Psoas muscle (tissue), 7 donors: ENCODE measurements at regions not wholly inside any gene's neighbourhood (a gene's known extent, or its start where the extent isn't known, plus 50 kb on each side); places are given as distances from the start of the nearest gene placed in this dataset.

Source experiments
- ATAC-seq, 4 donors: fragments of 200-7000 bp; cut with Tn5 transposase; one replicate each; pipeline ENCODE4 v1.9.1; 2020; ENCODE audit warnings: moderate library complexity in 3 of 4, mild to moderate bottlenecking in 2 of 4
- DNase-seq, 2 donors: peaks; one replicate each; pipeline ENCODE4 v3.0.0-alpha.2; 2020
- H3K27ac ChIP-seq: fragments of 200-600 bp; one replicate; pipeline ENCODE4 v1.8.0; 2022
- H3K27me3 ChIP-seq, 3 donors: fragments of 200-600 bp in 1 of 3; one replicate each; pipeline versions ENCODE4 v1.6.1 to v1.8.0; 2013 to 2022; ENCODE audit warnings: low read length in 2 of 3, mild to moderate bottlenecking in 2 of 3, moderate library complexity in 1 of 3; ENCODE audit not compliant: insufficient read depth in 3 of 3
- H3K36me3 ChIP-seq, 2 donors: fragments of 200-600 bp in 1 of 2; one replicate each; pipeline versions ENCODE4 v1.6.1 to v1.8.0; 2013 to 2022; ENCODE audit warnings: low read depth in 1 of 2, mild to moderate bottlenecking in 1 of 2, moderate library complexity in 1 of 2; ENCODE audit not compliant: insufficient read depth in 1 of 2
- H3K4me1 ChIP-seq: fragments of 200-600 bp; one replicate; pipeline ENCODE4 v1.8.0; 2022
- H3K4me3 ChIP-seq: fragments of 200-600 bp; one replicate; pipeline ENCODE4 v1.8.0; 2022; ENCODE audit warnings: mild to moderate bottlenecking
- H3K9me3 ChIP-seq: fragments of 200-600 bp; one replicate; pipeline ENCODE4 v1.8.0; 2022
- WGBS, 3 donors: extraction: QIAGEN DNeasy Blood & Tissue Kit; methylation state at CpG; one replicate each; pipeline versions ENCODE4 v1.1.6 to v1.1.7; 2013; 5-methylcytosine and 5-hydroxymethylcytosine counted together
- intact Hi-C, 2 donors: fragments of 100-400 bp; cut with DNase I; formaldehyde crosslinking; loops; one replicate each; pipeline versions ENCODE4 v1.11.0 to v1.14.2; 2022
- TF ChIP-seq, protein P1 (sequence below): fragments of 200-600 bp; IDR thresholded peaks from one replicate; pipeline ENCODE4 v1.8.0; 2022; ENCODE audit warnings: antibody characterized with exemption
- donor health status: healthy with polysubstance abuse.
- donor health status: DM: no; HTN: no; CAD: no; lungs with moderate emphysema.
- donor health status: Bipolar disorder and iron deficiency.
- donor health status: healthy.
- donor health status: DM: yes; HTN: yes; CAD: no.
- donor health status: DM: no; HTN: no; CAD: no.
- donor health status: DM: yes; HTN: yes; CAD: no.

DNA sequence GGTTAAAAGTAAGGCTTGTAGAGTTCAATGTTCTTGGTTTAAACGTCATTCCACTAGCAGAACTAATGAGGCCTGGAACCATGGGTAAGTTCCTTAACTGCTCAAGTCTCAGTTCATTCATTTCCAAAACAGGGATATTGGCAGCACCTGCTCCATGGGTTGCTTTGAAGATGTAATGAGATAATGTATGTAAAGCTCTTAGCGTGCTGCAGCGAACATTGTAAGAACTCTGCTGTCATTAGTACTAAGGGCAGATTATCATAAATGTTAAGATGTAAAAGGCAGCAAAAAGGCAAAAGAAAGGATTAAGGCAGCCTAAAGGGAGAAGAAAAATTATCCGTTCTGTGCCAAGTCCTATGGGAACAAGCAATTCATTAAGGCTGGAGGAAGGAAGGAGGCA is 129.1 kb upstream of the NGF start:
- intact Hi-C loops = no loop called here
- no peaks in the 10 kb centered on the region for H3K4me1 ChIP-seq
- TF ChIP-seq, protein P1, sequence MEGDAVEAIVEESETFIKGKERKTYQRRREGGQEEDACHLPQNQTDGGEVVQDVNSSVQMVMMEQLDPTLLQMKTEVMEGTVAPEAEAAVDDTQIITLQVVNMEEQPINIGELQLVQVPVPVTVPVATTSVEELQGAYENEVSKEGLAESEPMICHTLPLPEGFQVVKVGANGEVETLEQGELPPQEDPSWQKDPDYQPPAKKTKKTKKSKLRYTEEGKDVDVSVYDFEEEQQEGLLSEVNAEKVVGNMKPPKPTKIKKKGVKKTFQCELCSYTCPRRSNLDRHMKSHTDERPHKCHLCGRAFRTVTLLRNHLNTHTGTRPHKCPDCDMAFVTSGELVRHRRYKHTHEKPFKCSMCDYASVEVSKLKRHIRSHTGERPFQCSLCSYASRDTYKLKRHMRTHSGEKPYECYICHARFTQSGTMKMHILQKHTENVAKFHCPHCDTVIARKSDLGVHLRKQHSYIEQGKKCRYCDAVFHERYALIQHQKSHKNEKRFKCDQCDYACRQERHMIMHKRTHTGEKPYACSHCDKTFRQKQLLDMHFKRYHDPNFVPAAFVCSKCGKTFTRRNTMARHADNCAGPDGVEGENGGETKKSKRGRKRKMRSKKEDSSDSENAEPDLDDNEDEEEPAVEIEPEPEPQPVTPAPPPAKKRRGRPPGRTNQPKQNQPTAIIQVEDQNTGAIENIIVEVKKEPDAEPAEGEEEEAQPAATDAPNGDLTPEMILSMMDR = no peak
- H3K4me3 ChIP-seq = no peak overlapping the region
- no peaks in the 10 kb centered on the region for H3K9me3 ChIP-seq
- WGBS, 3 donors = 71 to 72% (median 71%) methylated on average over 4 of the region's 4 CpGs
- no peaks in the 10 kb centered on the region for H3K36me3 ChIP-seq
- DNase-seq (no peak), ATAC-seq (no peak)
- no peak overlapping the region for H3K27ac ChIP-seq
- no peaks in the 10 kb centered on the region for H3K27me3 ChIP-seq

DNA sequence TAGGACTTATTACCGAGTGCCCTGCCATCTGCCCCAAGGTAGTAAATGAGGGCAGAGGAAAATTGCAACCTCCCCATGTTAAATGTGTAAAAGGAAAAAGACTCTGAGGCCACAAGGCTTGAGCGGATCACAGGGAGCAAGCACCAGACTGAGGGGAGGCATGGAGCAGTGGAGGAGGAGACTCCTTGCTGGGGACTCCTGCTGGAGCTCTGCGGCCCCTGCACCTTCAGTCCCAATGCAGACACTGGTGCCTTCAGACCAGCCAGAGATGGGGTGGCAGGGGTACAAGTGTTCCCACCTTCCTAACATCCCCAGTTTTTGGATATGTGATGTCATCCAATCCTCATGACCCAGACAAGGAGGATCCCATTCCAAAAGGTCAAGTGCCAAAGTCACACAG is 128.4 kb upstream of the NGF start:
- no peak for ATAC-seq
- TF ChIP-seq, protein P1 = no peak
- intact Hi-C loops = no loop called here
- H3K4me1 ChIP-seq = no peaks in the 10 kb centered on the region
- WGBS, 3 donors = 90 to 98% (median 95%) methylated on average over 3 of the region's 3 CpGs
- no peak for DNase-seq
- H3K4me3 ChIP-seq = no peak overlapping the region
- no peaks in the 10 kb centered on the region for H3K27me3 ChIP-seq
- H3K9me3 ChIP-seq = no peaks in the 10 kb centered on the region
- H3K27ac ChIP-seq = no peak overlapping the region
- H3K36me3 ChIP-seq = no peaks in the 10 kb centered on the region

GRCh38 chr1:115465802-115466363 is 127.8 kb upstream of the NGF start:
- no peak for ATAC-seq
- Histone ChIP-seq H3K4me3 (no peak overlapping the region), H3K27ac (no peak overlapping the region), H3K27me3 (no peaks in the 10 kb centered on the region), H3K4me1 (no peaks in the 10 kb centered on the region), H3K36me3 (no peaks in the 10 kb centered on the region), H3K9me3 (no peaks in the 10 kb centered on the region)
- DNase-seq = no peak
- TF ChIP-seq, protein P1 = no peak
- intact Hi-C loops = no loop called here
- WGBS, 3 donors = 57 to 73% (median 67%) methylated on average over 4 of the region's 4 CpGs

GRCh38 chr1:115463347-115463746 is 125.3 kb upstream of the NGF start:
- ATAC-seq (peak in 3 of 4 donors; percentile 42 to 68 (median 64)), DNase-seq (no peak)
- Histone ChIP-seq H3K27me3 (no peaks in the 10 kb centered on the region), H3K27ac (no peak overlapping the region), H3K36me3 (no peaks in the 10 kb centered on the region), H3K4me1 (no peaks in the 10 kb centered on the region), H3K9me3 (no peaks in the 10 kb centered on the region), H3K4me3 (no peak overlapping the region)
- TF ChIP-seq, protein P1 = no peak
- intact Hi-C loops = loop anchor here in 1 of 2 donors (5.0 kb wide), 1 partner anchor 406 kb away; no protein-coding TSS in a partner anchor

- no peaks in the 10 kb centered on the region for H3K36me3 ChIP-seq
- ATAC-seq = no peak
- H3K27ac ChIP-seq = no peak overlapping the region
- TF ChIP-seq, protein P1 = no peak
- no peaks in the 10 kb centered on the region for H3K27me3 ChIP-seq
- no peak overlapping the region for H3K4me3 ChIP-seq
- no peaks in the 10 kb centered on the region for H3K9me3 ChIP-seq
- DNase-seq = no peak
- WGBS, 3 donors = 61 to 73% (median 69%) methylated on average over 4 of the region's 4 CpGs
- no peaks in the 10 kb centered on the region for H3K4me1 ChIP-seq
- intact Hi-C loops = loop anchor here in 1 of 2 donors (5.0 kb wide), 1 partner anchor 405 kb away; no protein-coding TSS in a partner anchor
Measured at GRCh38 chr1:115462566-115463076, 124.6 kb upstream of the NGF start.
